B cell (primary cell): ENCODE measurements at regions not wholly inside any gene's neighbourhood (a gene's known extent, or its start where the extent isn't known, plus 50 kb on each side); places are given as distances from the start of the nearest gene placed in this dataset.

Source experiments
- ATAC-seq: fragments of 200-7000 bp; cut with Tn5 transposase; one replicate; pipeline ENCODE4 v1.10.0; 2021; ENCODE audit warnings: low read depth, mild to moderate bottlenecking, moderate number of reproducible peaks, moderate library complexity
- CTCF ChIA-PET: fragments of 350-600 bp; sonication (Branson Sonifier 250); formaldehyde crosslinking; loops from one replicate; lab custom pipeline; 2021; ENCODE audit warnings: antibody characterized with exemption, inconsistent platforms; lab: Charles Lee
- POLR2A ChIA-PET: fragments of 350-600 bp; sonication (Branson Sonifier 250); formaldehyde crosslinking; loops from one replicate; lab custom pipeline; 2021; ENCODE audit warnings: antibody characterized with exemption; lab: Charles Lee
- DNase-seq: peaks from one replicate; pipeline ENCODE4 v3.0.0; 2013
- H2AFZ ChIP-seq: 2 replicates; pipeline ENCODE4 v1.6.1; 2012; ENCODE audit warnings: mild to moderate bottlenecking, low read depth, low read length; ENCODE audit not compliant: insufficient read depth, poor library complexity, severe bottlenecking
- H3K27ac ChIP-seq, 2 donors: 1 replicate in 1 of 2; 2 replicates in 1 of 2; pipeline ENCODE4 v1.5.1; 2012 to 2013; ENCODE audit warnings: low read length in 2 of 2, mild to moderate bottlenecking in 2 of 2, moderate library complexity in 1 of 2
- H3K27me3 ChIP-seq, 4 experiments: fragments of 200-600 bp in 1 of 4; sonication (generic) in 1 of 4; replicated peaks in 1 of 4; 1 replicate in 2 of 4; 2 replicates in 2 of 4; pipeline versions ENCODE4 v1.6.1 to v1.7.0; 2013 to 2016; ENCODE audit warnings: low read length in 3 of 4, mild to moderate bottlenecking in 2 of 4, mixed read lengths in 1 of 4, moderate library complexity in 1 of 4; ENCODE audit not compliant: insufficient read depth in 4 of 4, control insufficient read depth in 3 of 4; ENCODE audit errors: control extremely low read depth in 1 of 4
- H3K36me3 ChIP-seq, 2 experiments: replicated peaks in 1 of 2; 1 replicate in 1 of 2; 2 replicates in 1 of 2; pipeline versions ENCODE4 v1.6.1 to v1.7.1; 2013; ENCODE audit warnings: low read length in 1 of 2; ENCODE audit not compliant: insufficient read depth in 2 of 2, control insufficient read depth in 1 of 2; ENCODE audit errors: control extremely low read depth in 1 of 2, extremely low read depth in 1 of 2
- H3K4me1 ChIP-seq, 2 donors: fragments of 200-600 bp in 1 of 2; sonication (generic) in 1 of 2; 1 replicate in 1 of 2; 2 replicates in 1 of 2; pipeline versions ENCODE4 v1.5.1 to v1.6.1; 2013 to 2017; ENCODE audit warnings: low read length in 2 of 2; ENCODE audit not compliant: control insufficient read depth in 2 of 2, insufficient read depth in 2 of 2
- H3K4me2 ChIP-seq: replicated peaks from 2 replicates; pipeline ENCODE3; 2012; ENCODE audit warnings: mild to moderate bottlenecking, low read depth, low read length; ENCODE audit not compliant: poor library complexity, severe bottlenecking
- H3K4me3 ChIP-seq, 5 experiments: fragments of 200-600 bp in 1 of 5; sonication (generic) in 1 of 5; 1 replicate in 3 of 5; 2 replicates in 2 of 5; pipeline versions ENCODE4 v1.5.1 to v1.7.0; 2011 to 2016; ENCODE audit warnings: low read length in 4 of 5, mild to moderate bottlenecking in 4 of 5, low read depth in 2 of 5, control low read depth in 1 of 5, moderate library complexity in 1 of 5; ENCODE audit not compliant: insufficient read depth in 1 of 5; ENCODE audit errors: control extremely low read depth in 1 of 5, extremely low read depth in 1 of 5
- H3K79me2 ChIP-seq: fragments of 200-600 bp; sonication (generic); one replicate; pipeline ENCODE4 v1.6.0; 2016; ENCODE audit warnings: low read length; ENCODE audit not compliant: control insufficient read depth, insufficient read depth
- H3K9ac ChIP-seq: fragments of 200-600 bp; sonication (generic); 2 replicates; pipeline ENCODE4 v1.6.1; 2017; ENCODE audit warnings: mild to moderate bottlenecking, low read length, moderate library complexity
- H3K9me3 ChIP-seq, 3 donors: one replicate each; pipeline versions ENCODE4 v1.6.1 to v1.7.1; 2013; ENCODE audit warnings: low read length in 2 of 3; ENCODE audit not compliant: control insufficient read depth in 2 of 3, insufficient read depth in 1 of 3; ENCODE audit errors: control extremely low read depth in 1 of 3
- H4K20me1 ChIP-seq: 2 replicates; pipeline ENCODE4 v1.6.0; 2012; ENCODE audit warnings: mild to moderate bottlenecking, low read length; ENCODE audit not compliant: insufficient read depth, control insufficient read depth, poor library complexity, severe bottlenecking
- H3K27ac Mint-ChIP-seq: one replicate; pipeline ENCODE4 v1.8.0; 2021; ENCODE audit warnings: mixed read lengths
- H3K27me3 Mint-ChIP-seq: one replicate; pipeline ENCODE4 v1.8.0; 2021; ENCODE audit warnings: mixed read lengths
- H3K4me1 Mint-ChIP-seq: one replicate; pipeline ENCODE4 v1.8.0; 2021; ENCODE audit warnings: mixed read lengths
- H3K4me3 Mint-ChIP-seq: one replicate; pipeline ENCODE4 v1.8.0; 2021; ENCODE audit warnings: mixed read lengths
- H3K9me3 Mint-ChIP-seq: one replicate; pipeline ENCODE4 v1.8.0; 2022; ENCODE audit warnings: mixed read lengths; ENCODE audit not compliant: insufficient read depth
- EZH2 ChIP-seq: IDR thresholded peaks from 2 replicates; pipeline ENCODE4 v1.6.1; 2012; ENCODE audit warnings: borderline replicate concordance, low read depth, mild to moderate bottlenecking, moderate library complexity, low read length; ENCODE audit not compliant: insufficient read depth, poor library complexity, severe bottlenecking
- WGBS: methylation state at CpG from one replicate; pipeline ENCODE4 v1.1.5; 2013; ENCODE audit warnings: missing lambda C conversion rate; ENCODE audit not compliant: insufficient coverage; 5-methylcytosine and 5-hydroxymethylcytosine counted together
- intact Hi-C: fragments of 100-400 bp; cut with micrococcal nuclease; formaldehyde crosslinking; loops from one replicate; pipeline ENCODE4 v1.10.0; 2022
- TF ChIP-seq, protein P1 (sequence below): fragments of 200-600 bp; IDR thresholded peaks from one replicate; pipeline ENCODE4 v1.8.0; 2022; ENCODE audit warnings: antibody characterized with exemption, mild to moderate bottlenecking

DNA sequence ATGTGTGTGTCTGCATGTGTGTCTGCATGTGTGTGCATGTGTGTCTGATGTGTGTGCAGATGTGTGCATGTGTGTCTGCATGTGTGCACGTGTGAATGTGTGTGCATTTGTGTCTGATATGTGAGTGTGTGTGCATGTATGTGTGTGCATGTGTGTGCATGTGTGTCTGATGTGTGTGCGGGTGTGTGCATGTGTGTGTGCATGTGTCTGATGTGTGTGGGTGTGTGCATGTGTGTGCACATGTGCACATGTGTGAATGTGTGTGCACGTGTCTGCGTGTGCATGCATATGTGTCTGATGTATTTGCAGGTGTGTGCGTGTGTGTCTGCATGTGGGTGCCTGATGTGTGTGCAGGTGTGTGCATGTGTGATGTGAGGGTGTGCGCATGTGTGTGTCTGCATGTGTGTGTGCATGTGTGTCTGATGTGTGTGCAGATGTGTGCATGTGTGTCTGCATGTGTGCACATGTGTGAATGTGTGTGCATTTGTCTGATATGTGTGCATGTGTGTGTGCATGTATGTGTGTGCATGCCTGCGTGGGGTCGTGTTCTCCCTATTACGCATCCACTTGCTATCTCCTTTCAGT, 470.1 kb upstream of the HS6ST1 start:
- Histone ChIP-seq H3K9me3 (peaks cover 0 to 11% (median 0%) of the 10 kb centered on the region in 3 donors), H4K20me1 (no peaks in the 10 kb centered on the region), H3K4me3 (no peak overlapping the region), H3K4me1 (no peaks in the 10 kb centered on the region), H3K36me3 (no peaks in the 10 kb centered on the region), H2AFZ (no peak overlapping the region), H3K27me3 (no peaks in the 10 kb centered on the region), H3K79me2 (no peaks in the 10 kb centered on the region), H3K4me2 (no peak overlapping the region), H3K9ac (no peak overlapping the region), H3K27ac (no peak overlapping the region)
- peaks cover 3% of the 10 kb centered on the region for H3K27me3 Mint-ChIP-seq
- peaks cover 4% of the 10 kb centered on the region for H3K9me3 Mint-ChIP-seq
- POLR2A ChIA-PET, result no interaction called here
- no peak for ATAC-seq
- intact Hi-C loops, result no loop called here
- TF ChIP-seq, protein P1, sequence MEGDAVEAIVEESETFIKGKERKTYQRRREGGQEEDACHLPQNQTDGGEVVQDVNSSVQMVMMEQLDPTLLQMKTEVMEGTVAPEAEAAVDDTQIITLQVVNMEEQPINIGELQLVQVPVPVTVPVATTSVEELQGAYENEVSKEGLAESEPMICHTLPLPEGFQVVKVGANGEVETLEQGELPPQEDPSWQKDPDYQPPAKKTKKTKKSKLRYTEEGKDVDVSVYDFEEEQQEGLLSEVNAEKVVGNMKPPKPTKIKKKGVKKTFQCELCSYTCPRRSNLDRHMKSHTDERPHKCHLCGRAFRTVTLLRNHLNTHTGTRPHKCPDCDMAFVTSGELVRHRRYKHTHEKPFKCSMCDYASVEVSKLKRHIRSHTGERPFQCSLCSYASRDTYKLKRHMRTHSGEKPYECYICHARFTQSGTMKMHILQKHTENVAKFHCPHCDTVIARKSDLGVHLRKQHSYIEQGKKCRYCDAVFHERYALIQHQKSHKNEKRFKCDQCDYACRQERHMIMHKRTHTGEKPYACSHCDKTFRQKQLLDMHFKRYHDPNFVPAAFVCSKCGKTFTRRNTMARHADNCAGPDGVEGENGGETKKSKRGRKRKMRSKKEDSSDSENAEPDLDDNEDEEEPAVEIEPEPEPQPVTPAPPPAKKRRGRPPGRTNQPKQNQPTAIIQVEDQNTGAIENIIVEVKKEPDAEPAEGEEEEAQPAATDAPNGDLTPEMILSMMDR, result no peak
- TF ChIP-seq EZH2, result no peak
- H3K4me3 Mint-ChIP-seq, result no peak overlapping the region
- H3K4me1 Mint-ChIP-seq, result no peaks in the 10 kb centered on the region
- CTCF ChIA-PET, result no interaction called here
- WGBS, result 90% methylated on average over 7 of the region's 9 CpGs
- no peak for DNase-seq
- no peak overlapping the region for H3K27ac Mint-ChIP-seq

DNA sequence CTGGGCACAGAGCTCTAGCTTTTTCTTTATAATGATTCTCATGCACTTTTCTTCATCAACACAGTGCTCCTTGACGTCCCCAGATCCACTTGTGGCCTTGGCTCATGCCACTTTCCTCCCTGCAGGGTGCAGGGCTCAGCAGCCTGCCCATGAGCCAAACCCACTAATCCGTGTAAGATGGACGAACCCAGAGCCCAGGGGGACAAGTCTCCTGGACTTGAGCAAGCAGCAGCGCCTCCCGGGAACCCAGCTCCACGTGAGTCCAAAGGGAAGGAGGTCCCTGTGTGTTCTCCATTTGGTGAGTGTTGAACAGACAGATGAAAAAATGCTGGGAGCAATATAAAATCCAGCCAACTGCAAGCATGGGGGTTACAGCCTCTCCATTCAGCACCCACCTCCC, 470.6 kb upstream of the HS6ST1 start:
- intact Hi-C loops, result no loop called here
- Histone ChIP-seq H3K9ac (no peak overlapping the region), H4K20me1 (no peaks in the 10 kb centered on the region), H3K4me2 (no peak overlapping the region), H3K27ac (no peak overlapping the region), H3K36me3 (no peaks in the 10 kb centered on the region), H3K4me3 (no peak overlapping the region), H3K9me3 (peaks cover 0 to 11% (median 0%) of the 10 kb centered on the region in 3 donors), H3K27me3 (no peaks in the 10 kb centered on the region), H3K79me2 (no peaks in the 10 kb centered on the region), H3K4me1 (no peaks in the 10 kb centered on the region), H2AFZ (no peak overlapping the region)
- DNase-seq, result no peak
- Mint-ChIP-seq H3K4me3 (no peak overlapping the region), H3K9me3 (peaks cover 4% of the 10 kb centered on the region), H3K27ac (no peak overlapping the region), H3K4me1 (no peaks in the 10 kb centered on the region), H3K27me3 (peaks cover 3% of the 10 kb centered on the region)
- CTCF ChIA-PET, result no interaction called here
- 72% methylated on average over 3 of the region's 6 CpGs for WGBS
- POLR2A ChIA-PET, result no interaction called here
- ATAC-seq, result no peak
- TF ChIP-seq EZH2, result no peak
- TF ChIP-seq, protein P1, result no peak
